PFSK-1 (cell line): ENCODE measurements at regions not wholly inside any gene's neighbourhood (a gene's known extent, or its start where the extent isn't known, plus 50 kb on each side); places are given as distances from the start of the nearest gene placed in this dataset.

Experiments used
- FOXP2 ChIP-seq: optimal IDR thresholded peaks from 2 replicates; pipeline ENCODE3; 2011; ENCODE audit warnings: borderline replicate concordance, control low read depth, inconsistent platforms; ENCODE audit not compliant: insufficient read depth; ENCODE audit errors: extremely low read length, extremely low read depth
- POLR2AphosphoS5 ChIP-seq: IDR thresholded peaks from 2 replicates; pipeline ENCODE4 v1.6.1; 2012; ENCODE audit warnings: low read depth, mild to moderate bottlenecking, control low read depth, low read length, moderate library complexity
- REST ChIP-seq, 2 experiments: IDR thresholded peaks; 2 replicates each; pipeline versions ENCODE4 v1.6.1 to v1.8.0; 2011 to 2012; ENCODE audit warnings: low read depth in 2 of 2, low read length in 2 of 2, control low read depth in 1 of 2, inconsistent platforms in 1 of 2, mild to moderate bottlenecking in 1 of 2, moderate library complexity in 1 of 2; ENCODE audit not compliant: insufficient read depth in 1 of 2
- SIN3A ChIP-seq: IDR thresholded peaks from 2 replicates; pipeline ENCODE4 v1.6.1; 2012; ENCODE audit warnings: mild to moderate bottlenecking, low read length, moderate library complexity, borderline replicate concordance; ENCODE audit not compliant: insufficient read depth
- TAF1 ChIP-seq: IDR thresholded peaks from 2 replicates; pipeline ENCODE4 v1.6.1; 2012; ENCODE audit warnings: low read length, control low read depth, borderline replicate concordance; ENCODE audit not compliant: insufficient read depth

DNA sequence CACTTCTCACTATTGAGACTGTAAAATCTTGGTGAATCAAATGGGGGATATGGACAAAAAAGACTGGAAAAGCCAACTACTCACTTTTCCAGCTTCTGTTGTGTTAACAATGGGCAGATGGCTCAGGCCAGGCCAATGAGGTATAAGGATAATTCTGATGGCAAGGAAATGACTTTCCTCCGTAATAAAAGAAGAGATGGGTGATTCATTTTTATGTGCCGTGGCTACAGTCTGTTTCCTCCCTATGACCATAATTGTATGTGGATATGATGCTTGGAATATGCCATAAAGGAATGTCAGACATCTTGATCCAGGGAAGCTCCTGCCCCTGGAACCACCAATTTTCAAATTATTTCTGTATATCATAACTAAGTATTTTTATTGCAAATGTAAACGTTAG, 406.8 kb downstream of the CCDC85A start:
- TF ChIP-seq POLR2AphosphoS5 (no peak), TAF1 (no peak), REST (IDR thresholded peaks at IDR 0.05; ENCODE audit: insufficient read depth in 1 of 2, low read depth in 2 of 2, low read length in 2 of 2) (no peak), SIN3A (no peak), FOXP2 (no peak)
